Liver (tissue), 8 donors: ENCODE measurements at regions not wholly inside any gene's neighbourhood (a gene's known extent, or its start where the extent isn't known, plus 50 kb on each side); places are given as distances from the start of the nearest gene placed in this dataset.
A peak's percentile ranks its signal among the peaks of the same experiment; 100 is the strongest.

Source experiments
- DNase-seq: peaks from one replicate; pipeline ENCODE4 v3.0.0-alpha.2; 2017; ENCODE audit warnings: low spot score
- H3K27ac ChIP-seq, 2 donors: one replicate each; pipeline ENCODE4 v1.7.0; 2013; ENCODE audit warnings: inconsistent platforms in 2 of 2, low read length in 2 of 2, control low read depth in 1 of 2, low read depth in 1 of 2, mild to moderate bottlenecking in 1 of 2
- H3K27me3 ChIP-seq, 4 donors: one replicate each; pipeline versions ENCODE4 v1.6.1 to v1.7.0; 2013; ENCODE audit warnings: low read length in 3 of 4, inconsistent platforms in 1 of 4, mild to moderate bottlenecking in 1 of 4, moderate library complexity in 1 of 4; ENCODE audit not compliant: control insufficient read depth in 4 of 4, insufficient read depth in 4 of 4
- H3K36me3 ChIP-seq, 4 donors: one replicate each; pipeline versions ENCODE4 v1.6.1 to v1.7.0; 2013; ENCODE audit warnings: low read length in 3 of 4, mild to moderate bottlenecking in 3 of 4, low read depth in 1 of 4, moderate library complexity in 1 of 4; ENCODE audit not compliant: control insufficient read depth in 4 of 4, insufficient read depth in 3 of 4
- H3K4me1 ChIP-seq, 4 donors: one replicate each; pipeline versions ENCODE4 v1.6.1 to v1.7.0; 2013; ENCODE audit warnings: low read length in 3 of 4, mild to moderate bottlenecking in 3 of 4, moderate library complexity in 1 of 4; ENCODE audit not compliant: control insufficient read depth in 4 of 4, insufficient read depth in 4 of 4
- H3K4me3 ChIP-seq, 3 donors: one replicate each; pipeline versions ENCODE4 v1.6.1 to v1.7.0; 2013; ENCODE audit warnings: low read length in 3 of 3, control low read depth in 1 of 3, low read depth in 1 of 3, mild to moderate bottlenecking in 1 of 3
- H3K9ac ChIP-seq, 2 donors: one replicate each; pipeline ENCODE4 v1.7.0; 2013; ENCODE audit warnings: low read length in 2 of 2, mild to moderate bottlenecking in 2 of 2, moderate library complexity in 2 of 2, control low read depth in 1 of 2, low read depth in 1 of 2
- H3K9me3 ChIP-seq, 4 donors: one replicate each; pipeline versions ENCODE4 v1.6.1 to v1.7.0; 2013; ENCODE audit warnings: low read length in 3 of 4; ENCODE audit not compliant: control insufficient read depth in 4 of 4
- EGR1 ChIP-seq, 2 donors: IDR thresholded peaks; 2 replicates each; pipeline ENCODE4 v1.6.1; 2016 to 2018; ENCODE audit warnings: antibody characterized with exemption in 2 of 2, low read depth in 2 of 2
- FOXA1 ChIP-seq: IDR thresholded peaks from 2 replicates; pipeline ENCODE4 v1.6.1; 2016; ENCODE audit warnings: antibody characterized with exemption
- FOXA2 ChIP-seq: IDR thresholded peaks from 2 replicates; pipeline ENCODE4 v1.6.1; 2016; ENCODE audit warnings: antibody characterized with exemption
- GABPA ChIP-seq, 2 donors: IDR thresholded peaks in 1 of 2; conservative IDR thresholded peaks in 1 of 2; 2 replicates each; pipeline ENCODE4 v1.6.1; 2016; ENCODE audit warnings: antibody characterized with exemption in 2 of 2, mild to moderate bottlenecking in 1 of 2, moderate library complexity in 1 of 2
- HNF4A ChIP-seq, 2 donors: conservative IDR thresholded peaks; 2 replicates each; pipeline ENCODE4 v1.6.1; 2016; ENCODE audit warnings: antibody characterized with exemption in 2 of 2, mild to moderate bottlenecking in 2 of 2
- HNF4G ChIP-seq: IDR thresholded peaks from 2 replicates; pipeline ENCODE4 v1.6.1; 2016; ENCODE audit warnings: antibody characterized with exemption
- NR2F2 ChIP-seq: IDR thresholded peaks from 2 replicates; pipeline ENCODE4 v1.6.1; 2016; ENCODE audit warnings: antibody characterized with exemption
- RAD21 ChIP-seq, 2 donors: IDR thresholded peaks; 2 replicates each; pipeline ENCODE4 v1.6.1; 2016; ENCODE audit warnings: antibody characterized with exemption in 2 of 2, mild to moderate bottlenecking in 2 of 2
- RXRA ChIP-seq, 2 donors: IDR thresholded peaks; 2 replicates each; pipeline ENCODE4 v1.6.1; 2017 to 2018; ENCODE audit warnings: antibody characterized with exemption in 2 of 2, mild to moderate bottlenecking in 1 of 2
- SP1 ChIP-seq: IDR thresholded peaks from 2 replicates; pipeline ENCODE4 v1.6.1; 2018; ENCODE audit warnings: antibody characterized with exemption, mild to moderate bottlenecking
- TAF1 ChIP-seq: conservative IDR thresholded peaks from 2 replicates; pipeline ENCODE4 v1.6.1; 2016; ENCODE audit warnings: antibody characterized with exemption, mild to moderate bottlenecking
- YY1 ChIP-seq: IDR thresholded peaks from 2 replicates; pipeline ENCODE4 v1.6.1; 2016; ENCODE audit warnings: antibody characterized with exemption, mild to moderate bottlenecking
- WGBS: extraction: QIAGEN DNeasy Blood & Tissue Kit; methylation state at CpG from one replicate; pipeline ENCODE4 v1.1.7; 2013; 5-methylcytosine and 5-hydroxymethylcytosine counted together
- TF ChIP-seq, protein P1 (sequence below): IDR thresholded peaks from 2 replicates; pipeline ENCODE4 v1.6.1; 2016; ENCODE audit warnings: antibody characterized with exemption
- TF ChIP-seq, protein P2 (sequence below): IDR thresholded peaks from 2 replicates; pipeline ENCODE4 v1.6.1; 2016; ENCODE audit warnings: antibody characterized with exemption
- TF ChIP-seq, protein P3 (sequence below): fragments of 150-350 bp; IDR thresholded peaks from 2 replicates; pipeline ENCODE4 v1.5.1; 2017; ENCODE audit warnings: improper control_type of control experiment, low read depth, low read length; ENCODE audit not compliant: missing input control
- TF ChIP-seq, protein P4 (sequence below): IDR thresholded peaks from 2 replicates; pipeline ENCODE4 v1.6.1; 2016; ENCODE audit warnings: antibody characterized with exemption
- TF ChIP-seq, protein P5 (sequence below): IDR thresholded peaks from 2 replicates; pipeline ENCODE4 v1.6.1; 2016; ENCODE audit warnings: antibody characterized with exemption, mild to moderate bottlenecking
- donor health status: healthy.
- donor health status: healthy.
- donor health status: healthy.
- donor health status: healthy.
- donor health status: healthy.

DNA sequence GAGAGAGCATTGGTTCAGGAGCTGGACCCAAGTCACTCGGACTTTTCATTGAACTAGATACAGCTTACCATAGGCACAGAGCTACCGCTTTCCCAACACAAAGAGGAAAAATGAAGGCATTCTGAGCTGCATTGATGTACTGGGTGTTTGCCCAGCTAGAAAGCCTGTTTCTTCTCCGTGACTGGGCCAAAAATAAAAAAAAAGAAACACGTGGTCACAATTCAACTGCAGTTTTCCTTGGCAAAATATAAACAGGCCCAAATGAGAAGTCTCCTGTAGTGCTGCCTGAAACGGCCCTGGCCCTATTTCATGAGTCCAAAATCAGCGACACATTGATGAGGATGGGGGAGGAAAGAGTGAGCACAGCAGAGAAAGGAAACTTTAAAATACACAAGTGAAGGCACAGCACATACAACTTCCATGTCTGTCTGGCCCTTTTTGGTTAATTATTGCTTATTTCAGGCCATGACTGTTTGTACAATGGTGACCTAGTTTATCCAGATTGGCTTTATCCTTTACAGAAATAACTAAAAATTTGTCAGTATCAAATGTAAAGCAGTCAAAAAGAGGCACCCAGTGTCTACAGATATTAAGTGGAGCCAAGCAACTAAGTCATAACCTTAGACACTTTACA lies 179.7 kb downstream of the ICOS start:
- WGBS = 42% methylated on average over 6 of the region's 6 CpGs
- Histone ChIP-seq H3K27ac (peak overlapping the region in 1 of 2 donors; percentile 7), H3K9ac (no peak overlapping the region)

DNA sequence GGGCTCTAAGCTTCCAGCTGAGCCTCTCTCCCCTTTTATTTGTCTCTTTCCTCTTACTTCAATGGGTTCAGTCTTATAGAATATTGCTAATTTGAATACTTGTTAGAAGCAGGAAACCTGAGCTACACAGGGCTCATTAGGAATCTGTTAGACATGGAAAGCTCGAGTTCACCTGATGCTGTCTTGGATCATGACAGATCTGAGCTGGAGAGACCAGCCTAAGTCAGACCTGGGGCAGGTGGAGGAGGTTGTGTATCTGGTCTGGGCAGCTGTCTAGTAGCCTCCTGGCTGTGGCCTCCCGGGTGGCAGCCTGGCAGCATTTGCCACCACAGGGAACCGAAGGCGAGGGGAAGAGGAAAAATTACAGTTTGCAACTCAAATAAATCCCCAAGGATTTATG lies 185.9 kb downstream of the ICOS start:
- no peaks in the 10 kb centered on the region for H3K4me1 ChIP-seq
- no peak overlapping the region for H3K27ac ChIP-seq
- TF ChIP-seq TAF1 = no peak
- TF ChIP-seq FOXA2 = no peak
- TF ChIP-seq, protein P1, sequence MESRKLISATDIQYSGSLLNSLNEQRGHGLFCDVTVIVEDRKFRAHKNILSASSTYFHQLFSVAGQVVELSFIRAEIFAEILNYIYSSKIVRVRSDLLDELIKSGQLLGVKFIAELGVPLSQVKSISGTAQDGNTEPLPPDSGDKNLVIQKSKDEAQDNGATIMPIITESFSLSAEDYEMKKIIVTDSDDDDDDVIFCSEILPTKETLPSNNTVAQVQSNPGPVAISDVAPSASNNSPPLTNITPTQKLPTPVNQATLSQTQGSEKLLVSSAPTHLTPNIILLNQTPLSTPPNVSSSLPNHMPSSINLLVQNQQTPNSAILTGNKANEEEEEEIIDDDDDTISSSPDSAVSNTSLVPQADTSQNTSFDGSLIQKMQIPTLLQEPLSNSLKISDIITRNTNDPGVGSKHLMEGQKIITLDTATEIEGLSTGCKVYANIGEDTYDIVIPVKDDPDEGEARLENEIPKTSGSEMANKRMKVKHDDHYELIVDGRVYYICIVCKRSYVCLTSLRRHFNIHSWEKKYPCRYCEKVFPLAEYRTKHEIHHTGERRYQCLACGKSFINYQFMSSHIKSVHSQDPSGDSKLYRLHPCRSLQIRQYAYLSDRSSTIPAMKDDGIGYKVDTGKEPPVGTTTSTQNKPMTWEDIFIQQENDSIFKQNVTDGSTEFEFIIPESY = no peak
- TF ChIP-seq EGR1 (IDR thresholded peaks at IDR 0.05; ENCODE audit: low read depth in 2 of 2) = no peak
- TF ChIP-seq, protein P2, sequence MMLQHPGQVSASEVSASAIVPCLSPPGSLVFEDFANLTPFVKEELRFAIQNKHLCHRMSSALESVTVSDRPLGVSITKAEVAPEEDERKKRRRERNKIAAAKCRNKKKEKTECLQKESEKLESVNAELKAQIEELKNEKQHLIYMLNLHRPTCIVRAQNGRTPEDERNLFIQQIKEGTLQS = no peak
- TF ChIP-seq HNF4A (conservative IDR thresholded peaks at IDR 0.05) = no peak
- TF ChIP-seq FOXA1 = no peak
- TF ChIP-seq GABPA (IDR thresholded peaks at IDR 0.05 in 1 of 2, conservative IDR thresholded peaks at IDR 0.05 in 1 of 2) = no peak
- no peak for DNase-seq
- H3K4me3 ChIP-seq = no peak overlapping the region
- H3K27me3 ChIP-seq = no peaks in the 10 kb centered on the region
- no peak overlapping the region for H3K9ac ChIP-seq
- H3K36me3 ChIP-seq = no peaks in the 10 kb centered on the region
- H3K9me3 ChIP-seq = no peaks in the 10 kb centered on the region
- WGBS = 81% methylated on average over 4 of the region's 4 CpGs

More for the DNA sequence above, 179.7 kb downstream of the ICOS start:
- peak; percentile 66 for TF ChIP-seq SP1
- peak; percentile 57 for TF ChIP-seq YY1
- no peak for TF ChIP-seq RAD21 (IDR thresholded peaks at IDR 0.05)
- TF ChIP-seq HNF4A (conservative IDR thresholded peaks at IDR 0.05) = no peak
- peak; percentile 18 for TF ChIP-seq NR2F2
- TF ChIP-seq, protein P3, sequence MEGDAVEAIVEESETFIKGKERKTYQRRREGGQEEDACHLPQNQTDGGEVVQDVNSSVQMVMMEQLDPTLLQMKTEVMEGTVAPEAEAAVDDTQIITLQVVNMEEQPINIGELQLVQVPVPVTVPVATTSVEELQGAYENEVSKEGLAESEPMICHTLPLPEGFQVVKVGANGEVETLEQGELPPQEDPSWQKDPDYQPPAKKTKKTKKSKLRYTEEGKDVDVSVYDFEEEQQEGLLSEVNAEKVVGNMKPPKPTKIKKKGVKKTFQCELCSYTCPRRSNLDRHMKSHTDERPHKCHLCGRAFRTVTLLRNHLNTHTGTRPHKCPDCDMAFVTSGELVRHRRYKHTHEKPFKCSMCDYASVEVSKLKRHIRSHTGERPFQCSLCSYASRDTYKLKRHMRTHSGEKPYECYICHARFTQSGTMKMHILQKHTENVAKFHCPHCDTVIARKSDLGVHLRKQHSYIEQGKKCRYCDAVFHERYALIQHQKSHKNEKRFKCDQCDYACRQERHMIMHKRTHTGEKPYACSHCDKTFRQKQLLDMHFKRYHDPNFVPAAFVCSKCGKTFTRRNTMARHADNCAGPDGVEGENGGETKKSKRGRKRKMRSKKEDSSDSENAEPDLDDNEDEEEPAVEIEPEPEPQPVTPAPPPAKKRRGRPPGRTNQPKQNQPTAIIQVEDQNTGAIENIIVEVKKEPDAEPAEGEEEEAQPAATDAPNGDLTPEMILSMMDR = no peak
- H3K36me3 ChIP-seq = no peaks in the 10 kb centered on the region
- no peak overlapping the region for H3K4me3 ChIP-seq
- H3K4me1 ChIP-seq = peaks cover 0 to 23% (median 14%) of the 10 kb centered on the region in 4 donors
- no peaks in the 10 kb centered on the region for H3K9me3 ChIP-seq
- no peak for DNase-seq
- no peaks in the 10 kb centered on the region for H3K27me3 ChIP-seq

DNA sequence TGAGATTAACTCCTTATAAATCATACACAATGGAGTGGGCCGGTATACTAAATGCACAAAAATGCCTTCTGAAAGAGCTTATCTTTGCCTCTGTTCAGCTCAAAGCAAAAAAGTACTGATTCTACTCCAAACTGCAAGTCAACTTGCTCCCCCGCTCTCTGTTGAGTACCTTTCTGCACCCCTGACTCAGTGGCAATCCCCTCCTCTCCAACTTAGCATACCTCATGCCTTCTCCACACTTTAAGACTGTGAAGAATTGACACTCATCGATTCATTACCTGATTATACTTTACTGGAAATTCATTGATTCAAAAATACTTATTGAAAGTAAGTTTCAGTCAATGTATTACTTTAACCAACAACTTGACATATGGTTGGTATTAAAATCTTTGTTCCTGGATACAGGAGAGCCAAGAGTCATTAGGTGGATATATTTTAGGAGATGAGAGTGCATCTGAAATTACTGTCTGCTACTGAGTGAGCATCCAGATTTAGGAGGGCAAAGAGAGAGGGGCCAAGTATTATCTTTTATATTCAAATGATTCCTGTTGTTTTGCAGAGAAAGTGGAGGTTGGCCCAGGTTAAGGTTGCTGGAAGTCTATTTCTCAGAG lies 187.7 kb downstream of the ICOS start:
- no peaks in the 10 kb centered on the region for H3K9me3 ChIP-seq
- TF ChIP-seq RXRA (IDR thresholded peaks at IDR 0.05) (no peak), RAD21 (IDR thresholded peaks at IDR 0.05) (no peak), FOXA2 (no peak), YY1 (no peak), EGR1 (IDR thresholded peaks at IDR 0.05; ENCODE audit: low read depth in 2 of 2) (no peak), HNF4G (no peak), SP1 (no peak), NR2F2 (no peak)
- TF ChIP-seq, protein P4, sequence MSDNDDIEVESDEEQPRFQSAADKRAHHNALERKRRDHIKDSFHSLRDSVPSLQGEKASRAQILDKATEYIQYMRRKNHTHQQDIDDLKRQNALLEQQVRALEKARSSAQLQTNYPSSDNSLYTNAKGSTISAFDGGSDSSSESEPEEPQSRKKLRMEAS = no peak
- TF ChIP-seq, protein P5, sequence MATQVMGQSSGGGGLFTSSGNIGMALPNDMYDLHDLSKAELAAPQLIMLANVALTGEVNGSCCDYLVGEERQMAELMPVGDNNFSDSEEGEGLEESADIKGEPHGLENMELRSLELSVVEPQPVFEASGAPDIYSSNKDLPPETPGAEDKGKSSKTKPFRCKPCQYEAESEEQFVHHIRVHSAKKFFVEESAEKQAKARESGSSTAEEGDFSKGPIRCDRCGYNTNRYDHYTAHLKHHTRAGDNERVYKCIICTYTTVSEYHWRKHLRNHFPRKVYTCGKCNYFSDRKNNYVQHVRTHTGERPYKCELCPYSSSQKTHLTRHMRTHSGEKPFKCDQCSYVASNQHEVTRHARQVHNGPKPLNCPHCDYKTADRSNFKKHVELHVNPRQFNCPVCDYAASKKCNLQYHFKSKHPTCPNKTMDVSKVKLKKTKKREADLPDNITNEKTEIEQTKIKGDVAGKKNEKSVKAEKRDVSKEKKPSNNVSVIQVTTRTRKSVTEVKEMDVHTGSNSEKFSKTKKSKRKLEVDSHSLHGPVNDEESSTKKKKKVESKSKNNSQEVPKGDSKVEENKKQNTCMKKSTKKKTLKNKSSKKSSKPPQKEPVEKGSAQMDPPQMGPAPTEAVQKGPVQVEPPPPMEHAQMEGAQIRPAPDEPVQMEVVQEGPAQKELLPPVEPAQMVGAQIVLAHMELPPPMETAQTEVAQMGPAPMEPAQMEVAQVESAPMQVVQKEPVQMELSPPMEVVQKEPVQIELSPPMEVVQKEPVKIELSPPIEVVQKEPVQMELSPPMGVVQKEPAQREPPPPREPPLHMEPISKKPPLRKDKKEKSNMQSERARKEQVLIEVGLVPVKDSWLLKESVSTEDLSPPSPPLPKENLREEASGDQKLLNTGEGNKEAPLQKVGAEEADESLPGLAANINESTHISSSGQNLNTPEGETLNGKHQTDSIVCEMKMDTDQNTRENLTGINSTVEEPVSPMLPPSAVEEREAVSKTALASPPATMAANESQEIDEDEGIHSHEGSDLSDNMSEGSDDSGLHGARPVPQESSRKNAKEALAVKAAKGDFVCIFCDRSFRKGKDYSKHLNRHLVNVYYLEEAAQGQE = no peak
- WGBS = 92% methylated on average over 3 of the region's 3 CpGs
- DNase-seq = no peak
- no peak overlapping the region for H3K4me3 ChIP-seq
- H3K4me1 ChIP-seq = no peaks in the 10 kb centered on the region
- no peak overlapping the region for H3K27ac ChIP-seq
- H3K9ac ChIP-seq = no peak overlapping the region
- no peaks in the 10 kb centered on the region for H3K27me3 ChIP-seq
- H3K36me3 ChIP-seq = no peaks in the 10 kb centered on the region
